Fibroblast of the aortic adventitia (primary cell): ENCODE measurements at regions not wholly inside any gene's neighbourhood (a gene's known extent, or its start where the extent isn't known, plus 50 kb on each side); places are given as distances from the start of the nearest gene placed in this dataset.

Experiments used
- DNase-seq: peaks from one replicate; pipeline ENCODE4 v3.0.0-alpha.2; 2010; ENCODE audit warnings: low read depth
- H3K4me3 ChIP-seq: 2 replicates; pipeline ENCODE4 v1.5.1; 2011; ENCODE audit warnings: low read depth, mild to moderate bottlenecking, control low read depth, low read length, moderate library complexity
- TF ChIP-seq, protein P1 (sequence below): IDR thresholded peaks from 2 replicates; pipeline ENCODE4 v1.5.1; 2011; ENCODE audit warnings: mild to moderate bottlenecking, low read length, control low read depth, inconsistent platforms; ENCODE audit not compliant: insufficient read depth

GRCh38 chr5:135106610-135107471 is 72.8 kb upstream of the PITX1 start:
- TF ChIP-seq, protein P1, sequence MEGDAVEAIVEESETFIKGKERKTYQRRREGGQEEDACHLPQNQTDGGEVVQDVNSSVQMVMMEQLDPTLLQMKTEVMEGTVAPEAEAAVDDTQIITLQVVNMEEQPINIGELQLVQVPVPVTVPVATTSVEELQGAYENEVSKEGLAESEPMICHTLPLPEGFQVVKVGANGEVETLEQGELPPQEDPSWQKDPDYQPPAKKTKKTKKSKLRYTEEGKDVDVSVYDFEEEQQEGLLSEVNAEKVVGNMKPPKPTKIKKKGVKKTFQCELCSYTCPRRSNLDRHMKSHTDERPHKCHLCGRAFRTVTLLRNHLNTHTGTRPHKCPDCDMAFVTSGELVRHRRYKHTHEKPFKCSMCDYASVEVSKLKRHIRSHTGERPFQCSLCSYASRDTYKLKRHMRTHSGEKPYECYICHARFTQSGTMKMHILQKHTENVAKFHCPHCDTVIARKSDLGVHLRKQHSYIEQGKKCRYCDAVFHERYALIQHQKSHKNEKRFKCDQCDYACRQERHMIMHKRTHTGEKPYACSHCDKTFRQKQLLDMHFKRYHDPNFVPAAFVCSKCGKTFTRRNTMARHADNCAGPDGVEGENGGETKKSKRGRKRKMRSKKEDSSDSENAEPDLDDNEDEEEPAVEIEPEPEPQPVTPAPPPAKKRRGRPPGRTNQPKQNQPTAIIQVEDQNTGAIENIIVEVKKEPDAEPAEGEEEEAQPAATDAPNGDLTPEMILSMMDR = no peak
- no peak overlapping the region for H3K4me3 ChIP-seq
- no peak for DNase-seq

- no peak for DNase-seq
- TF ChIP-seq, protein P1 = no peak
These were observed 72.1 kb upstream of the PITX1 start for GRCh38 chr5:135106136-135106535.

GRCh38 chr5:135105105-135105484 is 71.1 kb upstream of the PITX1 start:
- no peak overlapping the region for H3K4me3 ChIP-seq
- no peak for DNase-seq
- TF ChIP-seq, protein P1 = no peak

More at GRCh38 chr5:135106136-135106535, 72.1 kb upstream of the PITX1 start:
- H3K4me3 ChIP-seq = no peak overlapping the region

GRCh38 chr5:135103575-135103853 is 69.5 kb upstream of the PITX1 start:
- TF ChIP-seq, protein P1 = no peak
- no peak for DNase-seq
- no peak overlapping the region for H3K4me3 ChIP-seq

DNA sequence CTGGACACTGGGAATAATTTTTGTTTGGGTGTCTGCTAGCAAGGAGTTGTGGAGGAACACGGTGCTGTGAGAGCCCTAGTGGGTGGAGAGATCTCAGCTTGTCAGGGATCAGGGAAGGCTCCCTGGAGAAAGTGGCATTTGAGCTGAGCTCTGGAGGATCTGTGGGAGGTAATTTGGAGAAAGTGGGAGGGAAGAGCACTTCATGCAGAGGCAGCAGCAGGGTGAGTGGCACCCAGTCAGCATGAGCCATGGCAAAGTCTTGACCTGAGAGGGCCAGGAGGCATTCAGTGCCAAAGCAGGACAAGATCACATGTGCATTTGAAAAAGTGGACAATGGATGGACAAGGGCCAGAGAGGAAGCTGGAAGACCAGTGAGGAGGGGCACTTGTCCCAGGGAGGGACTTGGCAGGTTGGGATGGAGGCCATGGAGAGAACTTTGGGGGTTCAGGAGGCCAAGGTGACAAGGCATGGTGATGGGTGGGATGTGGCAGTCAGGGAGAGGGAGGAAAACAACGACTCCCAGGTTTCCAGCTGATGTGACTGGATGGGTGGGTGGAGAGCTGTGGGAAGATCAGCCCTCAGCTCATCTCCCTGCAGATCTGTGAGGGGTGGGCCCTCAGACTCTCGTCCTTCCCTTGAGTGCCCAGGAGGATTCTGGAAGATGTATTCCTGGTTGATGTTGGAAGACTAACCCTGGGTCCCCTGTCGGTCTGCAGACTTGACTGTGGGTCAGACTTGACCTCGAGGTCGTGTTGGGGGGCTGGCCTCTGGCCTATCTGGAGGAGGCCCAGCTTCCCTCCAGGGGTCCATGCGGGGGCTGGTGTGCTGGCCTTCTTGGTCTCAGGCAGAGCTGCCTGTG is 68.9 kb upstream of the PITX1 start:
- no peak for DNase-seq
- H3K4me3 ChIP-seq = no peak overlapping the region
- TF ChIP-seq, protein P1 = no peak

DNA sequence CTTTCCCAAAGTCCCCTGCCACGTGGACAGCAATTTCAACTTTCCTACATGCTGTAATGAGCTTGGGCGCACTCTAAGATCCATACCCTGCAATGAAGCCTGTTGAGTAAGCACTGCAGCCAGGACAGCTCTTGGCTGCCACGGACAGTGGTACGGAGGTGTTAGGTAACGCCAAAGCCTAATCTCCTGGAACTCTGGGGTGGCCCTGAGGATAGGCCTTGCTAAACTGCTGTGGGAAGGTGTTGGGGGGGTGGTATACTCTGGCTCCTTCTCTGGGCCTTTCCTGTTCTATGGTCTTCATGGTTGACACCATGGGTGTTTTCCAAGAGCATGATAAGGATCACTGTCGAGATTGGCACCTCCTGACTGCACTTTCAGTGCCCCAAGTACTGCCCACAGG is 66.4 kb upstream of the PITX1 start:
- TF ChIP-seq, protein P1 = no peak
- no peak for DNase-seq
- H3K4me3 ChIP-seq = no peak overlapping the region
